ENCODE measurements at regions not wholly inside any gene's neighbourhood (a gene's known extent, or its start where the extent isn't known, plus 50 kb on each side); places are given as distances from the start of the nearest gene placed in this dataset.

GRCh38 chr16:55113210-55113609, 182.5 kb downstream of the IRX5 start:
- TF ChIP-seq, protein P1, sequence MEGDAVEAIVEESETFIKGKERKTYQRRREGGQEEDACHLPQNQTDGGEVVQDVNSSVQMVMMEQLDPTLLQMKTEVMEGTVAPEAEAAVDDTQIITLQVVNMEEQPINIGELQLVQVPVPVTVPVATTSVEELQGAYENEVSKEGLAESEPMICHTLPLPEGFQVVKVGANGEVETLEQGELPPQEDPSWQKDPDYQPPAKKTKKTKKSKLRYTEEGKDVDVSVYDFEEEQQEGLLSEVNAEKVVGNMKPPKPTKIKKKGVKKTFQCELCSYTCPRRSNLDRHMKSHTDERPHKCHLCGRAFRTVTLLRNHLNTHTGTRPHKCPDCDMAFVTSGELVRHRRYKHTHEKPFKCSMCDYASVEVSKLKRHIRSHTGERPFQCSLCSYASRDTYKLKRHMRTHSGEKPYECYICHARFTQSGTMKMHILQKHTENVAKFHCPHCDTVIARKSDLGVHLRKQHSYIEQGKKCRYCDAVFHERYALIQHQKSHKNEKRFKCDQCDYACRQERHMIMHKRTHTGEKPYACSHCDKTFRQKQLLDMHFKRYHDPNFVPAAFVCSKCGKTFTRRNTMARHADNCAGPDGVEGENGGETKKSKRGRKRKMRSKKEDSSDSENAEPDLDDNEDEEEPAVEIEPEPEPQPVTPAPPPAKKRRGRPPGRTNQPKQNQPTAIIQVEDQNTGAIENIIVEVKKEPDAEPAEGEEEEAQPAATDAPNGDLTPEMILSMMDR (conservative IDR thresholded peaks at IDR 0.05 in 1 of 2, IDR thresholded peaks at IDR 0.05 in 1 of 2; ENCODE audit: low read depth in 1 of 2, low read length in 2 of 2), result no peak
- no peak for TF ChIP-seq EZH2 (IDR thresholded peaks at IDR 0.05; ENCODE audit: low read length, missing control alignments)

All from fibroblast of lung (primary cell).